ENCODE measurements at regions not wholly inside any gene's neighbourhood (a gene's known extent, or its start where the extent isn't known, plus 50 kb on each side); places are given as distances from the start of the nearest gene placed in this dataset.

DNA sequence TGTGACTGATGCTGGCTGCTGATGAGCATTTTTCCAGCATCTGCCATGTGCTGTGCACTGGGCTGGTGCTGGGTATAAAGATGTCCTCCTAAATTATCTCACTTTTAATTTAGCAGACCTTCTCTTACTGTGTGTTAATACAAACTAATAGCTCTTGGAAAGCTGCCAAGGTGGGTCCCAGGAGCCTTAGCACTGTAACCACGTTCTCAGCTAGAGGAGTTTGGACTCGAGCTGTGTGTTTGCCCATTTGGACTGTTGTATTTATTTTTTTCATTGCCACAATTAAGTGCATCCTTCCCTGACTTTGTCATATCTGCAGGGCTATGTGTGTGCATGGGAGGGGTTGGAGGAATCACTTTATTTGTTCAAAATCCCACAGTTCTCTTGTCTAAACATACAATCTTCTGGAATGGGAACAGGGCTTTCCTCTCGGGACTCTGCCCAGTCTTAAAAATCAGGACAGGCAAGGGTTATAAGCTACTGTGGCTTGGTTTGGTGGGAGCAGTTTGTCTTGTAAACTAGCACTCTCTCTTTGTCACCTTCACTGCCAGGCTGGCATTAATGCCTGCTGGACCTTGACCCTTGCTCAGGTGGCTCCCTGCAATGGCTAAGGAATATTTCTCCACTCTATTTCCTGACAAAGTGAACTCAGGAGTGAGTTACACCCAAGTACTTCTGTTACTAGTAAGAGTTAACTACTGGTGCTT is 129.7 kb upstream of the MGAT5 start:
- no peak for DNase-seq

DNA sequence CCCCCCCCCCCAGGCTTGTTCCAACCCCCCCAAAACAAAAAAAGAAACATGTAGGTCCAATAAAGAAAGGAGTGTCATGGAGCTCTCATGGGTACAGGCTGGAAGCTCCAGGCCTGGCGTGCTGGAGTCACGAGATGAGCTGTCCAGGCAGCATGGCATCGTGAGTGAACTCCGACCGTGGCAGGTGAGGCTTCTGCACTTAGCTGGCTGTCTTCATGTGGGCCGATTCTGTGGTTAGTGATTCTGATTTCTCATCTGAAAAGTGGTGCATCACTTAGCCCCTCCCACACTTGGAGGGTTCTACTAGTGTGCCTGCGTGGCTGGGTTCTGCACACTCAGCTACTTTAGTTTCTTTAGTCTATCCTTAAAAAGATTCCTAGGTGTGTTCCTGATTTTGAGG is 126.4 kb upstream of the MGAT5 start:
- no peak for DNase-seq

- no peak for DNase-seq
Observed at GRCh38 chr2:134128746-134129145, 125.1 kb upstream of the MGAT5 start.

DNA sequence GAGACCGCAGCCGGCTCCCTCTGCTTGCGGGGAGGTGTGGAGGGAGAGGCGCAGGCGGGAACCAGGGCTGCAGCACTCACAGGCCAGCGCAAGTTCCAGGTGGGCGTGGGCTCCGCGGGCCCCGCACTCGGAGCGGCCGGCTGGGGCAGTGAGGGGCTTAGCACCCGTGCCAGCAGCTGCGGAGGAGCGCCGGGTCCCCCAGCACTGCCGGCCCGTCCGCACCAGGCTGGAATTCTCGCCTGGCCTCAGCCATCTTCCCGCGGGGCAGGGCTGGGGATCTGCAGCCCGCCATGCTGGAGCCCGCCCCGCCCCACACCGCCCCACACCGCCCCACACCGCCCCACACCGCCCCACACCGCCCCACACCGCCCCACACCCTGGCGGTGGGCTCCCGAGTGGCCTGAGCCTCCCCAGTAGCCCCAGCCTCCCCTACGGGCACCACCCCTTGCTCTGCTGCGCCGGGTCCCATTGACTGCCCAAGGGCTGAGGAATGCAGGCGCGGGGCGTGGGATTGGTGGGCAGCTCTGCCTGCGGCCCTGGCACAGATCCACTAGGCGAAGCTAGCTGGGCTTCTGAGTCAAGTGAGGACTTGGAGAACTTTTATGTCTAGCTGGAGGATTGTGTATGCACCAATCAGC is 123.9 kb upstream of the MGAT5 start:
- DNase-seq, result no peak

DNA sequence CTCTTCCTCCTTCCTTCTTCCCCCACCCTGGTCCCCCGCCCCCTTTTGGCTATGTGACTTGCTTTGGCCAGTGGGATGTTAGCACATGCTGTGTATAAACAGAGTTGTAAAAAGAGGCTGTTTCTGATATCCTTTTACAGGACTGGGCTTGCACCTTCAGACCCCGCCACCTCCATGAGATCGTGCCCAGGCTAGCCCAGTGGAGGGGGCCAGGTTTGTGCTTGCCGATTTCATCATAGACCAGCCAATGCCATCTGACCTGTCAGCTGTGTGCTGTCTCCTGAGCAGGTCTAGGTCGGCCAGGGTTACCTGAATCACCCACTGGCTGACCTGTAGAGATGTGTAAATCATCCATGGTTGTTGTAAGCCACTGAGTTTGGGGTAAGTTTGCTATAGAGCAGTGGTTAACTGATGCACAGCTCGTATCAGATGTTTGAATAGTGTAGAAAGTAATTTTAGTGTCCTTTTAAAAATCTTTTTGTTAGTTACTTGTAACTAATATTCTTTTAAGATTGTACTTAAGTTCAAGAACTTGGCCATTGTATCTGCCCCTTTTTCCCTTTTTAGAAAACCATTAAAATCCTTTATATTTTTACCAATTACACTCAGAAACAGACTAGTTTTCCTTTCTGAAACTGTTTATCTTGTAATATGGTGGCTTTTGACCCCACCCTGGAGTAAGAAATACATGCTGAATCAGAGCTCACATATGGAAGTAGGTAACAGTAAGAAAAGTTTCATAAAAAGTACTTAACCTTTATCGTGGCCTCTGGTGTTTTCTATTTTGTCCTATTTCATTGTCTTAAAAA is 122.0 kb upstream of the MGAT5 start:
- no peak for DNase-seq

DNA sequence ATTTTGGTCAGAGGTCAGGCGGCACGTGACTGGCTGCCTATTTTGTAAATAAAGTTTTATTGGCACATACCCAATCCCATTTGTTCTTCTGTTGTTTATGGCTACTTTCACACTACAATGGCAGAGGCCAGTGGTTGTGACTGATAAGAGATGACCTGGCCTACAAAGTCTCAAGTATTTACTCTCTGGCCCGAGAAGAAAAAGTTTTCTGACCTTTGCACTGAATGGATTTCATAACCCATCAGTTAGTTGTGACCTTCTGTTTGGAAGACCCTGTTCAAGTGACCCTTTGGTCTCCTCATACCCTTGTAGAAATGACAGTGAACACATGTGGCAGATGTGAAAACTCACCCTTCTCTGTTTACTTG is 121.4 kb upstream of the MGAT5 start:
- no peak for DNase-seq

GRCh38 chr2:134133622-134134312 is 120.1 kb upstream of the MGAT5 start:
- no peak for DNase-seq

DNA sequence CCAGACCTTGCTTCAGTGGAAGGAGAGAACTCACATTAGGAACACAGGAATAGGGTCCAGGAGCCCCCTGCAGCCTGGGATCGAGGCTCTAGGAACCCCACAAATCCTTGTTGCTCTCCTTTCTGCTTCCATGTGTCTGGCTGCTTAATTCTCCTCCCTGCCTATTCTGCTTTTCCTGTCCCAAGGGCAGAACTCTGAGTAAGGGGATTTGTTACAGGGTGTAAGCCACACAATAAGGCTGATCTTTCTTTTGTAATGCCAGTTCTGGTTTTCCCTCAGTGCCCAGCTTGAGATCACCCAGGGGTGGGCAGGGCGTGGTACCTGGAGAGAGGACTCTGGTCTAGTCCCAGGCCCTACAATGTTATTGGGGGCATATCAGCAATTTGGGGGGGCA is 119.6 kb upstream of the MGAT5 start:
- DNase-seq, result no peak

GRCh38 chr2:134134827-134135226 is 119.0 kb upstream of the MGAT5 start:
- DNase-seq, result no peak

GRCh38 chr2:134135793-134136192 is 118.1 kb upstream of the MGAT5 start:
- DNase-seq, result no peak

GRCh38 chr2:134136731-134137130 is 117.1 kb upstream of the MGAT5 start:
- no peak for DNase-seq

DNA sequence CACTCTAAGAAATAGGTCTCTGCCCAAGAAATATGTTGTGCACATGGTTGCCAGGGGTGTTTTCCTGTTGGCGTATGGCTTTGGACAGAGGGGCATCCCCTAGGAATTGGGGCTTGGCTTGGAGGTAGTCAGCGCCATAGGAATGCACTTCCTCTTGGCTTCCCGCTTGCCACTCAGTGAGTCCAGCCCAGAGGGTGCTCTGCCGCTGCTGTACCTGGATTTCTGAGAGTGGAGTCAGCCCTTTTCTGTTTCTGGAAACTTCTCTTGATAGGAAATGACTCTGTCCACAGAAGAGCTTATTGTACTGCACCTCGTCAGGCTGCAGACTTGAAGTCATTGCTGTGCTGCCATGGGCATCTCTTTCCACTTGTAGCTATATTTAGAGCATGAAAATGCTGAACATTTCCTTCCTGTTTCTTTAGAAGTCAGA is 116.7 kb upstream of the MGAT5 start:
- DNase-seq, result no peak

- DNase-seq, result no peak
Observed at GRCh38 chr2:134138115-134138514, 115.8 kb upstream of the MGAT5 start.

DNA sequence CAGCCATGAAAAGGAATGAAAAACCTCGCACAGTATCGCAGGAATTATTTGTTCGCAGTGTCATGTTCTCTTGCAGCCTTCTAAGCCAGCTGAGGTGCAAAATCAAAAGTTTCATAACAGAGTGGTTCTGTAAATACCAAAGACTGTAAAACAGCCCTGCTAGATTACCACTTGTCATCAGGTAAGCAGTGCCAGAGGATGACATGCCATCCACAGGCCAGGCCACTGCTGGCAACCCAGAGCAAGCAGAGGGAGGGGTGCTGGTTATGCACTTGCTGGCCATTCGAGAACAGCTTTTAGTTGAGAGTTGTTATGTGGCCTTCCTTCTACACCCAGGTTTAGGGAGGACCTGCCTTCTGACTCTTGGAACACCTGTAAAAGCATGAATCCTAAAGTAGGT is 114.3 kb upstream of the MGAT5 start:
- DNase-seq, result no peak

- DNase-seq, result no peak
Observed at GRCh38 chr2:134140251-134140661, 113.6 kb upstream of the MGAT5 start.

- no peak for DNase-seq
Observed at GRCh38 chr2:134141598-134142340, 112.1 kb upstream of the MGAT5 start.

DNA sequence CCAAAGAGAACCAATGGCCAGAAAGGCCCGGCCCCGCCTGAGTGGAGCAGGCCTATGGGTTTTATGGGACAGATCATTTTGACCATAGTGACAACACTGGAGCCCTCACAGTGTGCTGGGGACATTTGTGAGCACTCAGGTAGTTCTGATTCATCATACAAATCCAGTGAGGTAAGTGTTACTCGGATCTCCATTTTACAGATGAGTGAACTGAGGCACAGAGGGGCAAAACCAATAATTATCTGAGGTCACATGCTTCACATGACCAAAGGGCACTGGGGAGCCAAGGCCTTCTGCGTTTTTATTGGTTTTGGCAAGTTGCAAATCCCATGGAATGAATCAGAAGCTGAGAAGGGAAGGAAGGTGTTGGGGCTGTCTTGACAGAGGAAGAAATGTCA is 111.5 kb upstream of the MGAT5 start:
- no peak for DNase-seq

- DNase-seq, result no peak
Observed at GRCh38 chr2:134142903-134143302, 111.0 kb upstream of the MGAT5 start.

DNA sequence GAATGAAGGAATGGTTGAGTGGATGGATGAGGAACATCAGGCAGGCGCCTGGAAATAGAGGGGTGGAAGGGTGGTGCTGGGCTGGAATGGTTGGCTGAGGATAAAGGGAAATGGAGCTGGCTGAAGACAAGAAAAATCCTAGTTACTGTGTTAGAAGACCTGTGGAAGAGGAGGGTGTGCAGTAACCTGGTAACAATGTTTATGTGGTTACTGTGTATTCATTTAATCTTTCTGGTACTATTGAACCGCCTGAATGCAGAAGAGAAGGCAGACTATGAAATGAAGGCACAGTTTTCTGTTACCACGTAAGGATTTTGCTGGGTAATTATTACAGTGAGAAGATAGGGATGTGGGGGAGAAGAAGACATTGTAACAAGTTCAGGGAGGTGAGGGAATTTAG is 110.3 kb upstream of the MGAT5 start:
- no peak for DNase-seq

DNA sequence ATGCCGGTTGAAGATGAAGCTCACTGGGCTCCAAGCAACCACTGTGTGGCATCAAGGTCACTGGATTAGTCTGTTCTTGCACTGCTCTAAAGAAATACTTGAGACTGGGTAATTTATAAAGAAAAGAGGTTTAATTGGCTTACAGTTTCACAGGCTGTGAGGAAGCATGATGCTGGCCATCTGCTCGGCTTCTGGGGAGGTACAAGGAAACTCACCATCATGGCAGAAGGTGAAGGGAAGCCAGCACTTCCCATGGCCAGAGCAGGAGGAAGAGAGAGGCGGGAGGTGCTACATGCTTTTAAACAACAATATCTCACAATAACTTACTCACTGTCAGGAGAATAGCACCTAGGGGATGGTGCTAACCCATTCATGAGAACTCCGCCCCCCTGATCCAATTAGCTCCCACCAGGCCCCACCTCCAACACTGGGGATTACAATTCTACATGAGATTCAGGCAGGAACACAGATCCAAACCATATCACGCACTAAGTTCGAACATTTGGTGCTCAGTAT is 109.7 kb upstream of the MGAT5 start:
- DNase-seq, result no peak

DNA sequence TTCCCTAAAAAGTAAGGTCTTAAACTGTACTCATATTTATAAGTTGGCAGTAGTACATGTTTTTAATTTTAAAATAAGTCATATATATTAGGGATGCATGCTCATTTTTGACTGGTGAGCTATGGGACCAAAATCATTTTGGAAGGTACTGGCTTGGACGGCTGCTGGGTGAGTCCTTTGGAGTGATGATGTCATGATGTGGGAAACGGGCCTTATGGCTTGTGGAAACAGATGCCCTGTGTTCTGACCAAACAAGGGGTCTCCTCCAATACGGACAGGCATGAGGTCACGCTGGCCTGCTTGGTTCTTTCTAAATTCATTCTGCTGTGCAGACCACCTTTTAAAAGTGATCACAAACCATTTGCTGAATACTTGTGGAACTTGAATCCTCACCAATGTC is 109.2 kb upstream of the MGAT5 start:
- no peak for DNase-seq

DNA sequence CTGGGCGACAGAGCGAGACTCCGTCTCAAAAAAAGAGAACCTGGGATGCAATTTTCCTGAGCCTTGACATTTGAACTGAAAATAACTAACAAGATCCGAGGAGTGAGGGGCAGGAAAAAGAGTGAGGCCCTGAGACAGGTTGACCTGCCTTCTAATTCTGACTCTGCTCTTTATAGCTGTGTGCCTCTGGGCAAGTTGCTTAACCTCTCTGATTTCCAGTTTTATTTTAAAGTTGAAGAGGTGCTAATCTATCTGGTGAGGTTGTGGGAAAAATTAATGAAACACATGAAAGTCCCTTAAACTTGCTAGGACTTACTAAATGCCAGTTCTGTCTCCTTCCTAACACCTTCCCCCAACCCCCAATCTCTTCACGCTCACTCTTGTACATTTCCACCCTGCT is 108.4 kb upstream of the MGAT5 start:
- DNase-seq, result no peak

Measured in occipital lobe (tissue), 1 donor.